ENCODE measurements at regions not wholly inside any gene's neighbourhood (a gene's known extent, or its start where the extent isn't known, plus 50 kb on each side); places are given as distances from the start of the nearest gene placed in this dataset.

GRCh38 chr21:32140151-32140550, 138.7 kb downstream of the MIS18A start:
- no peak for DNase-seq (ENCODE audit: low read depth, low spot score)
- Histone ChIP-seq H3K79me2 (ENCODE audit: control insufficient read depth, insufficient read depth, low read length) (no peaks in the 10 kb centered on the region), H3K9me1 (ENCODE audit: control insufficient read depth, extremely low read depth, insufficient read depth, low read length) (no peaks in the 10 kb centered on the region), H3K4me1 (ENCODE audit: control insufficient read depth, extremely low read depth, insufficient read depth, low read length) (no peaks in the 10 kb centered on the region), H3K4me2 (ENCODE audit: control insufficient read depth, extremely low read depth, insufficient read depth, low read depth, low read length) (no peak overlapping the region), H3K27me3 (ENCODE audit: control insufficient read depth, extremely low read depth, insufficient read depth, low read length) (no peaks in the 10 kb centered on the region), H4K20me1 (ENCODE audit: control insufficient read depth, extremely low read depth, insufficient read depth, low read length) (no peaks in the 10 kb centered on the region), H3K9me3 (ENCODE audit: control insufficient read depth, low read depth, low read length) (peaks cover 4% of the 10 kb centered on the region), H2AFZ (ENCODE audit: control insufficient read depth, low read length) (no peak overlapping the region), H3K27ac (ENCODE audit: control insufficient read depth, insufficient read depth, low read length) (no peak overlapping the region), H3K4me3 (ENCODE audit: control insufficient read depth in 2 of 3, extremely low read depth in 1 of 3, insufficient read depth in 2 of 3, low read depth in 1 of 3, low read length in 3 of 3) (no peak overlapping the region), H3K36me3 (ENCODE audit: control insufficient read depth in 2 of 2, extremely low read depth in 1 of 2, insufficient read depth in 2 of 2, low read length in 2 of 2) (no peaks in the 10 kb centered on the region), H3K9ac (ENCODE audit: control insufficient read depth, extremely low read depth, insufficient read depth, low read length) (no peak overlapping the region)
- FAIRE-seq, result no peak
- TF ChIP-seq CTCF (optimal IDR thresholded peaks at IDR 0.05 in 1 of 3, IDR thresholded peaks at IDR 0.05 in 1 of 3, conservative IDR thresholded peaks at IDR 0.05 in 1 of 3; ENCODE audit: extremely low read depth in 1 of 3, insufficient read depth in 2 of 3, low read length in 3 of 3) (no peak), EZH2 (IDR thresholded peaks at IDR 0.05; ENCODE audit: low read length) (no peak)
- dilution Hi-C loops (cut with MboI; ENCODE audit: extremely low pct_ligation_motif_present, low sequenced_read_pairs), result no loop called here

DNA sequence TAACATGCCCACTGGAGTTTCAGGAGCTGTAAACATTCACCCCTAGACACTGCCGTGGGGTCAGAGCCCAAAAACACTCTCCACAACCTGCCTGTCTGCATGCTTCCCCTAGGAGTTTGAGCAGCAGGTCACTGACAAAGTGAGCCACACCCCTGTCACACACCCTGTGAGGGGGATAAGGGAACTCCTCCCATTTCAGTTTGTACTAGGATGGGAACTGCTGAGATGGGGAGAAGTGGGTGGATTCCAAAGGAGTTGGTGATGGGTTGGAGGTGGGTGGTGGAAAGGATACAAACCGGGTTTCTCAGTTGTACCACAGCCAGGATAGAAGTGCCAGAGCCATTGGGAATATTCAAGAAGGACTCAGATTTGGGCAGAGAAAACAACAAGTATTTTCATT, 140.2 kb downstream of the MIS18A start:
- TF ChIP-seq EZH2 (IDR thresholded peaks at IDR 0.05; ENCODE audit: low read length) (no peak), CTCF (optimal IDR thresholded peaks at IDR 0.05 in 1 of 3, IDR thresholded peaks at IDR 0.05 in 1 of 3, conservative IDR thresholded peaks at IDR 0.05 in 1 of 3; ENCODE audit: extremely low read depth in 1 of 3, insufficient read depth in 2 of 3, low read length in 3 of 3) (no peak)
- Histone ChIP-seq H3K9me1 (ENCODE audit: control insufficient read depth, extremely low read depth, insufficient read depth, low read length) (no peaks in the 10 kb centered on the region), H3K9me3 (ENCODE audit: control insufficient read depth, low read depth, low read length) (peaks cover 4% of the 10 kb centered on the region), H4K20me1 (ENCODE audit: control insufficient read depth, extremely low read depth, insufficient read depth, low read length) (no peaks in the 10 kb centered on the region), H3K27me3 (ENCODE audit: control insufficient read depth, extremely low read depth, insufficient read depth, low read length) (no peaks in the 10 kb centered on the region), H3K4me3 (ENCODE audit: control insufficient read depth in 2 of 3, extremely low read depth in 1 of 3, insufficient read depth in 2 of 3, low read depth in 1 of 3, low read length in 3 of 3) (no peak overlapping the region), H3K79me2 (ENCODE audit: control insufficient read depth, insufficient read depth, low read length) (no peaks in the 10 kb centered on the region), H3K9ac (ENCODE audit: control insufficient read depth, extremely low read depth, insufficient read depth, low read length) (no peak overlapping the region), H3K4me1 (ENCODE audit: control insufficient read depth, extremely low read depth, insufficient read depth, low read length) (no peaks in the 10 kb centered on the region), H3K27ac (ENCODE audit: control insufficient read depth, insufficient read depth, low read length) (no peak overlapping the region), H3K4me2 (ENCODE audit: control insufficient read depth, extremely low read depth, insufficient read depth, low read depth, low read length) (no peak overlapping the region), H3K36me3 (ENCODE audit: control insufficient read depth in 2 of 2, extremely low read depth in 1 of 2, insufficient read depth in 2 of 2, low read length in 2 of 2) (no peaks in the 10 kb centered on the region), H2AFZ (ENCODE audit: control insufficient read depth, low read length) (no peak overlapping the region)
- FAIRE-seq (no peak), DNase-seq (ENCODE audit: low read depth, low spot score) (no peak)
- dilution Hi-C loops (cut with MboI; ENCODE audit: extremely low pct_ligation_motif_present, low sequenced_read_pairs), result no loop called here

All from keratinocyte (primary cell).